Nephron (organoid): ENCODE measurements at regions not wholly inside any gene's neighbourhood (a gene's known extent, or its start where the extent isn't known, plus 50 kb on each side); places are given as distances from the start of the nearest gene placed in this dataset.

Source experiments
- H3K27ac Mint-ChIP-seq, 3 experiments: 2 replicates each; pipeline ENCODE4 v1.8.0; 2020; ENCODE audit warnings: mixed read lengths in 3 of 3, mild to moderate bottlenecking in 2 of 3, moderate library complexity in 1 of 3
- H3K27me3 Mint-ChIP-seq: 2 replicates; pipeline ENCODE4 v1.8.0; 2021; ENCODE audit warnings: low read depth, mild to moderate bottlenecking, moderate library complexity, mixed read lengths
- H3K36me3 Mint-ChIP-seq: 2 replicates; pipeline ENCODE4 v1.8.0; 2020; ENCODE audit warnings: low read depth, mixed read lengths
- H3K4me1 Mint-ChIP-seq: 2 replicates; pipeline ENCODE4 v1.8.0; 2020; ENCODE audit warnings: mixed read lengths
- H3K4me3 Mint-ChIP-seq, 3 experiments: 2 replicates each; pipeline ENCODE4 v1.8.0; 2020; ENCODE audit warnings: mild to moderate bottlenecking in 3 of 3, mixed read lengths in 3 of 3, moderate library complexity in 2 of 3
- H3K9me3 Mint-ChIP-seq: 2 replicates; pipeline ENCODE4 v1.8.0; 2020; ENCODE audit warnings: mixed read lengths
- CTCF ChIP-seq, 3 experiments: fragments of 200-600 bp; sonication (generic); IDR thresholded peaks; one replicate each; pipeline ENCODE4 v1.5.0; 2021; ENCODE audit warnings: antibody characterized with exemption in 3 of 3; ENCODE audit not compliant: unreplicated experiment in 3 of 3

GRCh38 chr5:42338136-42338535, 85.1 kb upstream of the GHR start:
- TF ChIP-seq CTCF (IDR thresholded peaks at IDR 0.05; ENCODE audit: unreplicated experiment in 3 of 3) = no peak
- no peaks in the 10 kb centered on the region for H3K36me3 Mint-ChIP-seq
- H3K4me3 Mint-ChIP-seq = no peak overlapping the region
- no peak overlapping the region for H3K27ac Mint-ChIP-seq
- no peaks in the 10 kb centered on the region for H3K4me1 Mint-ChIP-seq
- H3K9me3 Mint-ChIP-seq = peaks cover 32% of the 10 kb centered on the region
- H3K27me3 Mint-ChIP-seq = no peaks in the 10 kb centered on the region

GRCh38 chr5:42349163-42349562, 74.1 kb upstream of the GHR start:
- no peaks in the 10 kb centered on the region for H3K27me3 Mint-ChIP-seq
- no peak for TF ChIP-seq CTCF (IDR thresholded peaks at IDR 0.05; ENCODE audit: unreplicated experiment in 3 of 3)
- no peak overlapping the region for H3K4me3 Mint-ChIP-seq
- H3K4me1 Mint-ChIP-seq = no peaks in the 10 kb centered on the region
- no peak overlapping the region for H3K27ac Mint-ChIP-seq
- H3K9me3 Mint-ChIP-seq = peaks cover 3% of the 10 kb centered on the region
- H3K36me3 Mint-ChIP-seq = no peaks in the 10 kb centered on the region

GRCh38 chr5:42351956-42352355, 71.3 kb upstream of the GHR start:
- no peaks in the 10 kb centered on the region for H3K4me1 Mint-ChIP-seq
- no peak overlapping the region for H3K4me3 Mint-ChIP-seq
- no peaks in the 10 kb centered on the region for H3K27me3 Mint-ChIP-seq
- no peak overlapping the region for H3K27ac Mint-ChIP-seq
- no peaks in the 10 kb centered on the region for H3K9me3 Mint-ChIP-seq
- no peaks in the 10 kb centered on the region for H3K36me3 Mint-ChIP-seq
- TF ChIP-seq CTCF (IDR thresholded peaks at IDR 0.05; ENCODE audit: unreplicated experiment in 3 of 3) = no peak

- Mint-ChIP-seq H3K9me3 (peaks cover 3% of the 10 kb centered on the region), H3K4me1 (no peaks in the 10 kb centered on the region), H3K4me3 (no peak overlapping the region), H3K36me3 (no peaks in the 10 kb centered on the region), H3K27ac (no peak overlapping the region), H3K27me3 (no peaks in the 10 kb centered on the region)
- TF ChIP-seq CTCF (IDR thresholded peaks at IDR 0.05; ENCODE audit: unreplicated experiment in 3 of 3) = no peak
These were observed 63.2 kb upstream of the GHR start for GRCh38 chr5:42360056-42360455.

- no peaks in the 10 kb centered on the region for H3K27me3 Mint-ChIP-seq
- H3K36me3 Mint-ChIP-seq = no peaks in the 10 kb centered on the region
- H3K4me1 Mint-ChIP-seq = no peaks in the 10 kb centered on the region
- no peak for TF ChIP-seq CTCF (IDR thresholded peaks at IDR 0.05; ENCODE audit: unreplicated experiment in 3 of 3)
- H3K9me3 Mint-ChIP-seq = peaks cover 3% of the 10 kb centered on the region
- H3K27ac Mint-ChIP-seq = no peak overlapping the region
- no peak overlapping the region for H3K4me3 Mint-ChIP-seq
These were observed 62.5 kb upstream of the GHR start for GRCh38 chr5:42360616-42361314.

GRCh38 chr5:42361315-42361688, 61.9 kb upstream of the GHR start:
- Mint-ChIP-seq H3K36me3 (no peaks in the 10 kb centered on the region), H3K4me3 (no peak overlapping the region), H3K9me3 (peaks cover 3% of the 10 kb centered on the region), H3K27me3 (no peaks in the 10 kb centered on the region), H3K27ac (no peak overlapping the region), H3K4me1 (no peaks in the 10 kb centered on the region)
- TF ChIP-seq CTCF (IDR thresholded peaks at IDR 0.05; ENCODE audit: unreplicated experiment in 3 of 3) = no peak
